HepG2 (cell line): ENCODE measurements at regions not wholly inside any gene's neighbourhood (a gene's known extent, or its start where the extent isn't known, plus 50 kb on each side); places are given as distances from the start of the nearest gene placed in this dataset.

Experiments
- CREB3 ChIP-seq: sonication (generic); formaldehyde crosslinking; IDR thresholded peaks from 2 replicates; pipeline ENCODE4 v1.5.0; 2020; ENCODE audit warnings: missing genetic modification reagents
- EEA1 ChIP-seq: sonication (generic); formaldehyde crosslinking; IDR thresholded peaks from 2 replicates; pipeline ENCODE4 v1.5.1; 2020; ENCODE audit warnings: mild to moderate bottlenecking, missing genetic modification reagents, borderline replicate concordance
- EP300 ChIP-seq, 3 experiments: sonication (generic) in 1 of 3; formaldehyde crosslinking in 1 of 3; IDR thresholded peaks; 2 replicates each; pipeline versions ENCODE4 v1.5.1 to v1.6.1; 2011 to 2020; ENCODE audit warnings: low read depth in 2 of 3, low read length in 2 of 3, borderline replicate concordance in 1 of 3, improper control_type of control experiment in 1 of 3, mild to moderate bottlenecking in 1 of 3, missing genetic modification reagents in 1 of 3, moderate library complexity in 1 of 3
- GABPB1 ChIP-seq: IDR thresholded peaks from 2 replicates; pipeline ENCODE4 v1.6.1; 2016; ENCODE audit warnings: mild to moderate bottlenecking, missing genetic modification reagents, moderate library complexity, missing compliant biosample characterization
- TF ChIP-seq, protein P1 (sequence below): sonication (generic); formaldehyde crosslinking; IDR thresholded peaks from 2 replicates; pipeline ENCODE4 v1.5.0; 2020; ENCODE audit warnings: mild to moderate bottlenecking, missing genetic modification reagents, moderate library complexity

GRCh38 chr14:54202288-54202687 is 194.5 kb upstream of the CDKN3 start:
- no peak for TF ChIP-seq CREB3 (CRISPR knock-in tag)
- no peak for TF ChIP-seq EEA1 (CRISPR knock-in tag)
- no peak for TF ChIP-seq EP300 (IDR thresholded peaks at IDR 0.05; ENCODE audit: low read depth in 2 of 2, low read length in 2 of 2)
- no peak for TF ChIP-seq EP300 (CRISPR knock-in tag; IDR thresholded peaks at IDR 0.05; ENCODE audit: borderline replicate concordance)
- TF ChIP-seq, protein P1, sequence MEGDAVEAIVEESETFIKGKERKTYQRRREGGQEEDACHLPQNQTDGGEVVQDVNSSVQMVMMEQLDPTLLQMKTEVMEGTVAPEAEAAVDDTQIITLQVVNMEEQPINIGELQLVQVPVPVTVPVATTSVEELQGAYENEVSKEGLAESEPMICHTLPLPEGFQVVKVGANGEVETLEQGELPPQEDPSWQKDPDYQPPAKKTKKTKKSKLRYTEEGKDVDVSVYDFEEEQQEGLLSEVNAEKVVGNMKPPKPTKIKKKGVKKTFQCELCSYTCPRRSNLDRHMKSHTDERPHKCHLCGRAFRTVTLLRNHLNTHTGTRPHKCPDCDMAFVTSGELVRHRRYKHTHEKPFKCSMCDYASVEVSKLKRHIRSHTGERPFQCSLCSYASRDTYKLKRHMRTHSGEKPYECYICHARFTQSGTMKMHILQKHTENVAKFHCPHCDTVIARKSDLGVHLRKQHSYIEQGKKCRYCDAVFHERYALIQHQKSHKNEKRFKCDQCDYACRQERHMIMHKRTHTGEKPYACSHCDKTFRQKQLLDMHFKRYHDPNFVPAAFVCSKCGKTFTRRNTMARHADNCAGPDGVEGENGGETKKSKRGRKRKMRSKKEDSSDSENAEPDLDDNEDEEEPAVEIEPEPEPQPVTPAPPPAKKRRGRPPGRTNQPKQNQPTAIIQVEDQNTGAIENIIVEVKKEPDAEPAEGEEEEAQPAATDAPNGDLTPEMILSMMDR (CRISPR knock-in tag), result no peak
- TF ChIP-seq GABPB1 (CRISPR knock-in tag), result no peak
